ENCODE measurements at regions not wholly inside any gene's neighbourhood (a gene's known extent, or its start where the extent isn't known, plus 50 kb on each side); places are given as distances from the start of the nearest gene placed in this dataset.

GRCh38 chr1:29932626-29933025 is 696.3 kb downstream of the PTPRU start:
- no peak overlapping the region for H3K4me3 ChIP-seq
- ChIA-PET POLR2A (no interaction called here), CTCF (interaction anchor here (1.1 kb wide), 1 partner anchor 20 kb away, joined by 3 read pairs; no protein-coding TSS in a partner anchor)
- no peak overlapping the region for H3K27ac ChIP-seq
- FAIRE-seq, result no peak
- no peak for DNase-seq (ENCODE audit: low read depth in 1 of 2, low spot score in 1 of 2)
- WGBS (ENCODE audit: missing lambda C conversion rate), result 92% methylated on average over 7 of the region's 8 CpGs
- no peak overlapping the region for H3K4me2 ChIP-seq
- no peaks in the 10 kb centered on the region for H3K9me3 ChIP-seq
- TF ChIP-seq, protein P1, sequence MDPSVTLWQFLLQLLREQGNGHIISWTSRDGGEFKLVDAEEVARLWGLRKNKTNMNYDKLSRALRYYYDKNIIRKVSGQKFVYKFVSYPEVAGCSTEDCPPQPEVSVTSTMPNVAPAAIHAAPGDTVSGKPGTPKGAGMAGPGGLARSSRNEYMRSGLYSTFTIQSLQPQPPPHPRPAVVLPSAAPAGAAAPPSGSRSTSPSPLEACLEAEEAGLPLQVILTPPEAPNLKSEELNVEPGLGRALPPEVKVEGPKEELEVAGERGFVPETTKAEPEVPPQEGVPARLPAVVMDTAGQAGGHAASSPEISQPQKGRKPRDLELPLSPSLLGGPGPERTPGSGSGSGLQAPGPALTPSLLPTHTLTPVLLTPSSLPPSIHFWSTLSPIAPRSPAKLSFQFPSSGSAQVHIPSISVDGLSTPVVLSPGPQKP (IDR thresholded peaks at IDR 0.05; ENCODE audit: low read depth, low read length), result no peak
- TF ChIP-seq CHD2 (IDR thresholded peaks at IDR 0.05; ENCODE audit: low read length, partially characterized antibody) (no peak), POLR2A (IDR thresholded peaks at IDR 0.05; ENCODE audit: low read length) (no peak), MYC (IDR thresholded peaks at IDR 0.05; ENCODE audit: borderline replicate concordance, low read length) (no peak), HDAC2 (IDR thresholded peaks at IDR 0.05) (no peak), TP53 (CRISPR knock-in tag; IDR thresholded peaks at IDR 0.05) (no peak), FOSL2 (IDR thresholded peaks at IDR 0.05) (no peak), FOSL2 (CRISPR knock-in tag; IDR thresholded peaks at IDR 0.05) (no peak), ZSCAN20 (CRISPR knock-in tag; IDR thresholded peaks at IDR 0.05) (no peak), RFX5 (IDR thresholded peaks at IDR 0.05) (no peak), NPAS2 (CRISPR knock-in tag; IDR thresholded peaks at IDR 0.05; ENCODE audit: borderline replicate concordance) (no peak), EHF (CRISPR knock-in tag; IDR thresholded peaks at IDR 0.05) (no peak), NR3C1 (IDR thresholded peaks at IDR 0.05) (no peak), SREBF2 (IDR thresholded peaks at IDR 0.05) (no peak), BCL3 (IDR thresholded peaks at IDR 0.05) (no peak)
- TF ChIP-seq, protein P2, sequence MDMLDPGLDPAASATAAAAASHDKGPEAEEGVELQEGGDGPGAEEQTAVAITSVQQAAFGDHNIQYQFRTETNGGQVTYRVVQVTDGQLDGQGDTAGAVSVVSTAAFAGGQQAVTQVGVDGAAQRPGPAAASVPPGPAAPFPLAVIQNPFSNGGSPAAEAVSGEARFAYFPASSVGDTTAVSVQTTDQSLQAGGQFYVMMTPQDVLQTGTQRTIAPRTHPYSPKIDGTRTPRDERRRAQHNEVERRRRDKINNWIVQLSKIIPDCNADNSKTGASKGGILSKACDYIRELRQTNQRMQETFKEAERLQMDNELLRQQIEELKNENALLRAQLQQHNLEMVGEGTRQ (IDR thresholded peaks at IDR 0.05), result no peak
- 0 out of 3 replicates have a peak, but pooled peaks cover 8% of the 10 kb centered on the region for H3K4me1 ChIP-seq
- no peak for ATAC-seq

DNA sequence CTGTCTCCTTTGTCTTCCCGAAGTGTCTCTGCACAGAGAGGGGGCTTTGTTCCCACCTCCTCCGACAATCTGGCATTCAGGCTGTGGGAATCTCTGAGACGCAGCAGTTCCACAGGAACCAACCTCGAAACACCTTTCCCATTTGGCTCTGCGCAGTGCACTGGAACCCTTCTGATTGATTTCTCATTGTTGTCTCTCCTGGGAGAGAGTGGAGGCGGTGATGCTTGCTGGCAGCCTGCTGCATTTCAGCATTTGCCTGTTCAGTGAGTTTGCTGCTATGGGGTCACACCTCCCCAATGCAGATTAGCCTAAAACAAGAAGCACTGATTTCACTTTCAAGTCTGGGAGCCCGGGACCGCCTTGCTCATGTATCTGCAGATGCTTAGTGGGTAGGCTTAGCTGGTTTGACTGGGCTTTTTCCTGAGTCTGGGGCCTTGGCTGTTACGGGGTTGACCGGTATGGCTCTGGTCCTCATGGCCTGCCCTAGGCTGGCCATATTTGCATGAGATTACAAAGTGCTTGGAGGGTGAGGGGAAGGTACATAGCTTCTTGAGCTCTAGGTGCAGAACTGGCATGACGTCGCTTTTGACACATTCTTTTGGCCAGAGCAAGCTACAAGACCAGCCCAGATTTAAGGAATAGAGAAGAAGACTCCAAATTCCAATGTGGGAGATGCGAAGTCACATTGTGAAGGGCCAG is 695.3 kb downstream of the PTPRU start:
- ChIA-PET CTCF (no interaction called here), POLR2A (no interaction called here)
- Histone ChIP-seq H3K4me3 (no peak overlapping the region), H3K4me2 (no peak overlapping the region), H3K4me1 (0 out of 3 replicates have a peak, but pooled peaks cover 8% of the 10 kb centered on the region), H3K9me3 (no peaks in the 10 kb centered on the region), H3K27ac (no peak overlapping the region)
- ATAC-seq (no peak), DNase-seq (ENCODE audit: low read depth in 1 of 2, low spot score in 1 of 2) (no peak), FAIRE-seq (no peak)
- no peak for TF ChIP-seq CHD2 (IDR thresholded peaks at IDR 0.05; ENCODE audit: low read length, partially characterized antibody)
- TF ChIP-seq CBX8 (IDR thresholded peaks at IDR 0.05), result no peak
- no peak for TF ChIP-seq MYC (IDR thresholded peaks at IDR 0.05; ENCODE audit: borderline replicate concordance, low read length)
- no peak for TF ChIP-seq HDAC2 (IDR thresholded peaks at IDR 0.05)
- TF ChIP-seq FOXS1 (CRISPR knock-in tag; IDR thresholded peaks at IDR 0.05), result no peak
- no peak for TF ChIP-seq KDM5A (IDR thresholded peaks at IDR 0.05)
- no peak for TF ChIP-seq MAFK (IDR thresholded peaks at IDR 0.05; ENCODE audit: partially characterized antibody)
- TF ChIP-seq FOSL2 (IDR thresholded peaks at IDR 0.05), result no peak
- TF ChIP-seq FOSL2 (CRISPR knock-in tag; IDR thresholded peaks at IDR 0.05), result no peak
- no peak for TF ChIP-seq MAZ (IDR thresholded peaks at IDR 0.05; ENCODE audit: borderline replicate concordance, low read depth, low read length)
- no peak for TF ChIP-seq RFX5 (IDR thresholded peaks at IDR 0.05)
- TF ChIP-seq, protein P3, sequence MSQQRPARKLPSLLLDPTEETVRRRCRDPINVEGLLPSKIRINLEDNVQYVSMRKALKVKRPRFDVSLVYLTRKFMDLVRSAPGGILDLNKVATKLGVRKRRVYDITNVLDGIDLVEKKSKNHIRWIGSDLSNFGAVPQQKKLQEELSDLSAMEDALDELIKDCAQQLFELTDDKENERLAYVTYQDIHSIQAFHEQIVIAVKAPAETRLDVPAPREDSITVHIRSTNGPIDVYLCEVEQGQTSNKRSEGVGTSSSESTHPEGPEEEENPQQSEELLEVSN (IDR thresholded peaks at IDR 0.05; ENCODE audit: borderline replicate concordance, low read depth), result no peak
- TF ChIP-seq PBX3 (IDR thresholded peaks at IDR 0.05), result no peak
- TF ChIP-seq TP53 (CRISPR knock-in tag; IDR thresholded peaks at IDR 0.05), result no peak
- TF ChIP-seq, protein P4, sequence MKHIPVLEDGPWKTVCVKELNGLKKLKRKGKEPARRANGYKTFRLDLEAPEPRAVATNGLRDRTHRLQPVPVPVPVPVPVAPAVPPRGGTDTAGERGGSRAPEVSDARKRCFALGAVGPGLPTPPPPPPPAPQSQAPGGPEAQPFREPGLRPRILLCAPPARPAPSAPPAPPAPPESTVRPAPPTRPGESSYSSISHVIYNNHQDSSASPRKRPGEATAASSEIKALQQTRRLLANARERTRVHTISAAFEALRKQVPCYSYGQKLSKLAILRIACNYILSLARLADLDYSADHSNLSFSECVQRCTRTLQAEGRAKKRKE (CRISPR knock-in tag; IDR thresholded peaks at IDR 0.05; ENCODE audit: low read depth), result no peak
- no peak for TF ChIP-seq ZC3H11A (IDR thresholded peaks at IDR 0.05)
- no peak for TF ChIP-seq RNF2 (IDR thresholded peaks at IDR 0.05; ENCODE audit: borderline replicate concordance, low read depth)
- TF ChIP-seq, protein P5, sequence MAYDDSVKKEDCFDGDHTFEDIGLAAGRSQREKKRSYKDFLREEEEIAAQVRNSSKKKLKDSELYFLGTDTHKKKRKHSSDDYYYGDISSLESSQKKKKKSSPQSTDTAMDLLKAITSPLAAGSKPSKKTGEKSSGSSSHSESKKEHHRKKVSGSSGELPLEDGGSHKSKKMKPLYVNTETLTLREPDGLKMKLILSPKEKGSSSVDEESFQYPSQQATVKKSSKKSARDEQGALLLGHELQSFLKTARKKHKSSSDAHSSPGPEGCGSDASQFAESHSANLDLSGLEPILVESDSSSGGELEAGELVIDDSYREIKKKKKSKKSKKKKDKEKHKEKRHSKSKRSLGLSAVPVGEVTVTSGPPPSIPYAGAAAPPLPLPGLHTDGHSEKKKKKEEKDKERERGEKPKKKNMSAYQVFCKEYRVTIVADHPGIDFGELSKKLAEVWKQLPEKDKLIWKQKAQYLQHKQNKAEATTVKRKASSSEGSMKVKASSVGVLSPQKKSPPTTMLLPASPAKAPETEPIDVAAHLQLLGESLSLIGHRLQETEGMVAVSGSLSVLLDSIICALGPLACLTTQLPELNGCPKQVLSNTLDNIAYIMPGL (CRISPR knock-in tag; IDR thresholded peaks at IDR 0.05; ENCODE audit: borderline replicate concordance), result no peak
- no peak for TF ChIP-seq ZNF302 (CRISPR knock-in tag; IDR thresholded peaks at IDR 0.05)
- WGBS (ENCODE audit: missing lambda C conversion rate), result 65% methylated on average over 8 of the region's 13 CpGs
